GM19463 (cell line): ENCODE measurements at regions not wholly inside any gene's neighbourhood (a gene's known extent, or its start where the extent isn't known, plus 50 kb on each side); places are given as distances from the start of the nearest gene placed in this dataset.

ENCODE experiments used
- ATAC-seq: cut with Tn5 transposase; IDR thresholded peaks from one replicate; pipeline ENCODE4 v1.9.1; 2021; ENCODE audit warnings: mild to moderate bottlenecking, moderate library complexity; ENCODE audit not compliant: unreplicated experiment

DNA sequence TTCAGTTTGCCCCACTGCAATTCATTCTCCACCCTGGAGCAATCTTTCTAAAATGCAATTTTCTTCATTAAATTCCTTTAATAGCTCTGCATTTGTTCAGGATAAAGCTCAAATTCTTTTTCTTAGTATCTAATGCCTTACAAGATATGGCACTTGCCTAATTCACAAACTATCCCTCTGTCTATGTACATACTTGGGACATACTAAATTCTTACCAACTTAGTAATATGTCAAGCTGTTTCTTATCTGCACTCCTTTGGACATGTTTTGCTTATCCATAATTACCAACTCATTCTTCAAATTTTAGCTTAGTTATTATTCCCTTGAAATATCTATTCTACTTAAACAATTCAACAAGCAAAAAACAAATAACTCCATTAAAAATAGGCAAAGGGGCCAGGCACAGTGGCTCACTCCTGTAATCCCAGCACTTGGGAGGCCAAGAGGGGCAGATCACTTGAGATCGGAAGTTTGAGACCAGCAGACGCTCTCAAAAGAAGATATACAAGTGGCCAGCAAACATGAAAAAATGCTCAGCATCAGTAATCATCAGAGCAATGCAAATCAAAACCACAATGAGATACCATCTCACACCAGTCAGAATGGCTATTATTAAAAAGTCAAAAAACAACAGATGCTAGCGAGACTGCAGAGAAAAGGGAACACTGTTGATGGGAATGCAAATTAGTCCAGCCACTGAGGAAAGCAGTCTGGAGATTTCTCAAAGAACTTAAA lies 96.9 kb downstream of the FAM76B start:
- no peak for ATAC-seq

DNA sequence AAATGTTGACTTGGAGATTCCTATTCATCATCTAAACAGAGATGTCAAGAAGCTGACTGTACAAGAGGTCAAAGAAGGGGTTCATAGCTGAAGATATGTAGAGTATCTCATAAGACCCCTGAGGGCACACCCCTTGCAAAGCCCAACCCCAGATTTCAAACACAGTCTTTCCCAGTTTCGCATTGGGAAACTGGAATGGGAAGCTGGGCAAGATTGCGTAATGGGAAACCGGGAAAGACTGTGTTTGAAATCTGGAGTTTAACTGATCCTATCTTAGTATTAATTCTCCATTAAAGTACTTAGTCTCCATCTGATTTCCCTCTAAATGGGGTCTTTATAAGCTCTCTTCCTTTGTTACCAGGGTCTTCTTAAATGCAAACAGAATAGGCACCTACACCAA lies 99.5 kb downstream of the FAM76B start:
- no peak for ATAC-seq

DNA sequence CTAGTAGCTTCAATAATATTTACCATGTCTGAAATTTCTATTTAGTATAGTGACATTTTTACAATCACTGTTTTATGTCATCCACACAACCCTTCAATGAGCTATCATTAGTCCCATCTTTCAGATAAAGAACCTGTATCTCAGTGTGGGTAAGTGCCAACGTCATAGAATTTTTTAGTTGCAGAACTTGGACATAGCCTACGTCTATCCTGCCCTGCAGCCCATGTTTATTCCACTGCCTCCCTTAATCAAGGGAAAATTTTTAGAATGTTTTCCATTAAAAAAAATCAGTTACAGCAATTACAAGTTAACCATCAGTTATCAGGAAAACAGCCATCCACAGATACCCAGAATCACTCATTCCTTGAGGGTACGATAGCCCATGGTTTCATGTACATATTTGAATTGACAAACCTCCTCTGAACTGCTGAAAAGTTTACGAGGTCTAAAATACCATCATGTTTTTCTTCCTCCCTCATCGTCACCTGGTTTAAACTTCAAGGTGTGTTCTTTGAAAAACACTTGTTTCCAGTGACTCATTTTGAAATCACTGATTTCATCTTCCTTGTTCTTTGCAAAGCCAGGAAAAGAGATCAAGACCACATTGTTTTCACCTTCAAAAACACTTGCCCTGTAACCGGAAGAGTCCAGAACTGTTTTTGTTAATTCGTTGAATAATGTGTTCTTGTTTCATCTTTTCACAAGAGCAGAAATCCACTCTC lies 100.9 kb downstream of the FAM76B start:
- ATAC-seq, result no peak

DNA sequence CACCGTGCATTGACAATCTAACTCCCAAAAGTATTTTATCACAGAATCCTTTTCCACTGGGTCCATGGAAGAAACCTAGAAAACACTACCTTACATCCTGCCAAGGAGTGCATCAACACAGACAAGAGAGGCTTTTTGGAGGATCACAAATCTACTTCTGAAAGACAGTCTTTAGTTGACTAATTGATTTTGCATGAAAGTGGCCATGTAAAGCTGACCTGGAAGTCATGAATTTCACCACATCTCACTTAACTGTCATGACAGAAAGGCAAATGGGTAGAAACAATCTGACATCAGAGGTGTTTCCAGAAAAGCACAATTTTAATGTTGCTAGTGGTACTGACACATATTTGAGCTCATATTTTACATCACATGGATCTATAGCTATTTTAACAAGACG lies 101.6 kb downstream of the FAM76B start:
- no peak for ATAC-seq

DNA sequence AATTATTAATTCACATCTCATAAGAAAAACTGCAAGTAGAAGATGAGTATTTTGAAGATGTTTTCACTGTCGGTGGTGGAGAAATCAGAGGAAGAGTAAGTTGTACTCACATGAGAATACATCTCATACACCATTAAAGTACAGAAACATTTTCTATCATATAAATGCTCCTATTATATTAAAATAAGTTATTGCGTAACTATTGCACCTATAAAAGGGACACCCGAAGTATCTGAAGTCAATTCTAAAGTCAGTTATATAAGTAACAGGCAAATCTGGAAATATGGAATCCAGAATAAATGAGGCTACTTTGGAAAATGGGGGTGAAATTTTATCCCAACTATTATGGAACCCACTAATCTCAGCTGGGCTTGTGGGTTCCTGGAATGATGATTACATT lies 103.3 kb downstream of the FAM76B start:
- ATAC-seq, result no peak

DNA sequence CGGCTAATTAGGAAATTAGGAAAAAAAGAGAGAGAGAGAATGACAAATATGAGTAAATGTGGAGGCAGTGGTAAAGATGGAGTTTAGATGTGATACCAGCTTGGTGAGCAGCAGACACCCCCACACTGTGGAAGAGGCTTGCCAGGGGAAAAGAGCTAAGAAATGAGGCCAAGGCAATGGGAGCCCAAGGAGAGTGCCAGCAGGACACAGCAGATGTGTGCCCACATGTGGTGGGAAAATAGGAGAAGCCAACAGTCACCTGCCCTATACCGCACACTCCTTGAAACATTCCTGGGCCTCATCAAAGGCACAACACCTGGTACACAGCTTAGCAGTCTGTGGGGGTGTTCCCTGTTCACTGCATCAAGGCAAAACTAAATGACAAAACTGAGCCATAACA lies 104.9 kb downstream of the FAM76B start:
- ATAC-seq, result no peak

DNA sequence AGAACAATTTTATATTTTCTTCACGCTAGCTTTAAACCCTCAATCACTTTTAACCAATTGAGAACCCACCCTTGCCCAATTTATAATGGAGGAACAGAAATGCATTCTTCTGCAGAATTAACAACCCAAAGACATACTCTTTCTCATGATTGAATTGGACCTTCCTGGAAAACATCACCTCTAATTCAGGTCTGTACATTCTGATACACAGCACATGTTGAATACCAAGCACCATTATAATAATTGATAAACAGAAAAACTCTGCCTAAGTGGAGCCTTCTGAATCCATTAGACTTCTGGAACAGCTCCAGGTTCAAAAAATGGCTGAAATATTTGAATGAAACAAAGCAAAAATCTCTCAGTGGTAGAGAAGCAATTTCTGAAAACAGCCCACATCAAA lies 105.4 kb downstream of the FAM76B start:
- no peak for ATAC-seq

DNA sequence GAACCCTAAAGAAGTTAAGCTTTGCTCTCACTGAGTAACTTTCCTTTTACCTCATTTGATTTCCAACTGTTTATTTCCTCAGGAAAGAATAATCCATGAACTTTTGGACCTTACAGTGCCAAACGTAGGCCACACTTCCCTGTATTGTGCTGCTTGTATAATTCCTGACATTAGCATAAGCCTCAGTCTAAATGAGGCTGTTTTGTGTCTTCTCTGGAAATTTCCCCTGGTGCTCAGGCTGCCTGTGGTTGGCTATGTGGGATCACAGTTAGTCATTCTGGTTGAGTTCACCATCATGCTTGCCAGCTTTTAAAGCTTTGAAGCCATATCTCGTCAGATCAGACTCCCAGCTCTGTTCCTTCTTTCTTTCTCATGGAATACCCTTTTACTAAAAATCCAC lies 107.0 kb downstream of the FAM76B start:
- peak; percentile 64 for ATAC-seq

DNA sequence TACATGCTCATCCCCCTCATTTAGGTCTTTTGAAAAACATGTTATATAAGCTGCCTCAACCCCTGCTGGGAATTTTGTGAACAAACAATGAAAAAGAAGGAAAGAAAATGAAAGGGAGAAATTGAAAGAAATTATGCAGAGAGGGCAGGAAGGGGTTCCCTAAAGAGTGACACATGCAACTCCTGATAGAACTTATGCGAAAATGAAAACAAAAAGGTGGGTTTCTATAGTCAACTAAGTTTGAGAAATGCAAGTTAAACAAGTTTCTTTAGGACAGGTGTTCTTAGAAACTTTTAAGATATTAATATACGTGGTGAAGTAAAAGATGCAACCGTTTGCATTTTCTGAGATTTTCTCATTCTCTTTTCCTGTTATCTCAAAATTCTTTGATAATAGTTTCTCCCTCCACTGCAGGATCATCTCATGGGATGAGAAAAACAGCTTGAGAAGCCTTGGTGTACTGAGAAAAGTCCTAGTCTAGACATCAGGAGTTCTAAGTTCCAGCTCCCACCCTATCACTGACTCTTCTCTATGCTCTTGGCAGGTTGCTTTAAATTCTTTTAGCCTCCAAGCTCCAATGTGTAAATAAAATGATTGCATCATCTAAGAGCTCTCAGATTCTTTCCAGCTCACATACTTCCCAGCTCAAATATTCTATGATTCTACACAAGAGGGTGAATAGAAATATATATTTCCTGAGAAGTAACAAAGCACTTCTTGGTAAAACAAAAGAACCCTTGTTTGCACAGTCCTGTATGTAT lies 109.2 kb downstream of the FAM76B start:
- peak; percentile 81 for ATAC-seq

DNA sequence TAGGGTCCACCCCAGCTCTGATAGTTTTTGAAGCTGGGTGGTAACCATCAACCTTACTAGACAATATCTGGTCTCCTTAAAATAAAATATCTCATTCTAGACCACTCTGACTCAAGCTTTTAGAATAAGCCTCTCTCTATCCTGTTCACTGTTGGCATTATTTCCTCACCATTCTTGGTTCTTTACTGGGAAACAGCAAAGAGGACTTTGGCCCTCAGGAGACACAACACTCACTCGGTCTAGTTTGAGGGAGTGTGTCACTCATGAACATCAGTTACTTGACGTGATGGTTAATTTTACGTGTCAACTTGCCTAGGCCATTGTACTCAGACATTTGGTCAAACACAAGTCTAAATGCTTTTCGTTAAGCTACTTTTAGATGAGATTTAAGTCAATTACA lies 110.6 kb downstream of the FAM76B start:
- no peak for ATAC-seq

DNA sequence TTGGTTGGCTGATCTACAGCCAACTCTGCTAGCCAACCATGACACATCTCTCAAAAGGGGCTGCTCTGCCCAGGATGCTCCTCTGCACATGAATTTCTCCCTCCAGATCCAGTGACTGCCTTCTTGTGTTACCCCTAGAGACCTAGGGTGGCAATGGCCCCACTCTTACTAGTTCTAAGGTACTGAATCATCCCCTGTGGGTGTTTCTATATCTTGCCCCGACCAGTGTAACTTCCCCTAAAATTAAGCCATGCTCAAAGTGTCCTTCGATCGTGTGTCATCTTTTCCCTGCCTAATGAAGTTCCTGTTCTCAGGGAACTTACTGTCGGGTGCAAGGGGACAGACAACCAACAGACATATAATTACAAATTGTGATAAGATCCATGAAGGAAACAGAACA lies 113.3 kb downstream of the FAM76B start:
- no peak for ATAC-seq

DNA sequence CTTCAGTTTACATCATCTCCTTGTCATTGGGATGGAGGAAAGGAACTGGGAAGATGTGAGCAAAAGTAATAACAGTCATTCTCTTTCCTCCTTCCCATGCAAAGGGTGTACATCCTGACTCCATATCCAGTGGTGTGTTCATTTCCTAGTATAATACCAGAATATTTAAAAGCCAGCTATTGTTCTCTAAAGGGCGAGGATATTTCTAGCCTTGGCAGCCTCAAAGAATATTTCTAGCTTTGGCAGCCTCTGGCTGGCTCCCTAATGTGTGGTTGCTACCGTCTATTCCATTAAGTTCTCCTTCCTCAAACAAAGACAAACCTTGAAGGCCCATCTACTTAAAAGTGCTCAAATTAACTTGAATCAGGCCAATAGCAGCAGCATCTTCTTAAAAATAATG lies 114.0 kb downstream of the FAM76B start:
- ATAC-seq, result no peak

DNA sequence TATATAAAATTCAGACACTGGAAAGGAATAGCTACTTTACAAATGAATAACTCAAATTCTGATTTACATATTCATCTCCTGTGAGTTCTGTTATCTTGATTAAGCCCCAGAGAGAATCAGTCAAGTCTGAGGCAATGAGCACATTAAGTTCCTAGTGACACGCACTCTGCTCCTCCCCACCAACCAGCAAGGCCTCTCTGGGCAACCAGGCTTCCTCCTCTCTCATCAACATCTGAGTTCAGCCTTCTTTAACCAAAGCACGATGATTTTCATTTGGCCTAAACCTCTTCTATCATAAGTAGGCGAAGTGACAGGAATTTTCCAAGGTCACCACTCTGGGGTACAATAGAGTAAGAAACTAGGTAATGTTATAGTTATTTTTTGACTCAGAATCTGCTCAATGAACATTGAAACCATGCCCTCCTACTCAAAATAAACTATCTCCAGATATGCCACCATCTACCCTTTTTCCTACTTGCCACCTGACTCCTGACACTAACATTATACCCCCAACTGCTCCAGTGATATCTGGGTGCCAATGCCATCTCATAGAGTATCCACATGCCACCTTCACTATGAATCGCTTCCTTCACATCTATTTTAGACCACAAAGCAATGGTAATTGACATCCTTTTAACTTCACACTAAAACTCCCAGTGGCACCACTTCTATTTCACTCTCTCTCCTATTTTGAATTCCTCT lies 114.8 kb downstream of the FAM76B start:
- no peak for ATAC-seq

DNA sequence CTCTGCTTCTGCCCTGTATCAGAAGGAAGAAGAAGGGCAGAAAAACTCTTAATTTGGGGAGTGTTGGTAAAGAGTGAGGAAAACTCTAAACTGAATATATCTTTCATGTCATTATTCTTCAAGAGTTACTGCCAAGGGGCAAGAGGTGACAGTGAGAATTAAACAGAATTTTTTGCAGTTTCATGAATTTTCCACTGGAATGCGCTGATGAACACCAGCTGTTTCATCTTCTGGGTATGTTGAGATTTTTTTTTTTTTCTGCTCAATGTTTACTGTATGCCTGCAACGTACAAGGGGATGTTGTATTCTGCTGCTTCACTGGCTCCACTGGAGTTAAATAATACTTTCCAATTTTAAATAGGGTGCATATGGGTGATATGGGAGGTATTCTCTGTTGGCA lies 117.8 kb downstream of the FAM76B start:
- no peak for ATAC-seq

DNA sequence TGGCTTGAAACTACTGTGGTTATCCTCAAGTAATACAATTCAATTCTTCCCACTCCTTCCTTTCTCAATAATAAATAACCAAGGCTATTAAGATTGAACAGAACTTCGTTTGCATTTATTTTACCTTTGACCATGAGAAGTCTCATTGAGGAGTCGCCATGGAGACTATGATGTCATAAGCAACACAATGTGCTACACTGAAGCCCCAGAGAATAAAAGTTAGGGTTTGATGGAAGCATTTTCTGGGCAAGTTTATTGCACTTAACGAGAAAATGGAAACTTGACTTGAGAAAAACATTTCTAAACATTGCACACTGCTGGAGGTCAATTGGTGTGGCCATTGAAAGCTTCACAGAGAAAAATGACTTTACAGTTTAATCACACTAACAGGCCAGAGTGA lies 121.5 kb downstream of the FAM76B start:
- no peak for ATAC-seq

DNA sequence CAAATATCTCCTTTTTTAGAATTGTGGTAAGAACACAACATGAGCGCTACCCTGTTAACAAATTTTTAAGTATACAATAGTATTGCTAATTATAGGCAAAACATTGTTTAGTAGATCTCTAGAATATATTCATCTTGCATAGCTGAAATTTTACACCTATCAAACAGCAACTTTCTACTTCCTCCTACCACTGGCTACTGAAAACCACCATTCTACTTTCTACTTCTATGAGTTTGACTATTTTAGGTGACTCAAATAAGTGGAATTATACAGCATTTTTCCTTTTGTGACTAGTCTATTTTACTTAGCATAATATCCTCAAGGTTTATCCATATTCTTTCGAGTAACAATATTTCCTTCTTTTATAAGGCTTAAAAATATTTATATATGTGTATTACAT lies 128.4 kb downstream of the FAM76B start:
- ATAC-seq, result no peak

DNA sequence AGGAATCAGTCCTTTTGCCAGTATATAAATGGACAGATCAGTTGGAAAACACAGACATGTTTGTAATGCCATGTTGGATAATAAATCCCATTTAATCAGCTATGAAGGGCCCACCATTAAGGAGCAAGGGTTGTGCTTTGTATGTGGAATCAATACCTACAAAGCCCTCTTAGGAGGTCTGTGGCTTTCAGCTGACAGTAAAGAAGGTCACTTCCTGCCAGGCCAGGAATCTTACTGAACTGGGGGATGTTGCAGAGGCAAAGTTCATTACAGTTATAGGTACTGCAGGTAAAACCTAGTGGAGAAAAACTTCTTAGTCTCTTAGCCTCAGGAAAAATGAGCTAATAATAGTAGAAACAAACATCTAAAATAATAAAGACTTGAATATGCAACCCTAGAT lies 129.5 kb downstream of the FAM76B start:
- ATAC-seq, result no peak

DNA sequence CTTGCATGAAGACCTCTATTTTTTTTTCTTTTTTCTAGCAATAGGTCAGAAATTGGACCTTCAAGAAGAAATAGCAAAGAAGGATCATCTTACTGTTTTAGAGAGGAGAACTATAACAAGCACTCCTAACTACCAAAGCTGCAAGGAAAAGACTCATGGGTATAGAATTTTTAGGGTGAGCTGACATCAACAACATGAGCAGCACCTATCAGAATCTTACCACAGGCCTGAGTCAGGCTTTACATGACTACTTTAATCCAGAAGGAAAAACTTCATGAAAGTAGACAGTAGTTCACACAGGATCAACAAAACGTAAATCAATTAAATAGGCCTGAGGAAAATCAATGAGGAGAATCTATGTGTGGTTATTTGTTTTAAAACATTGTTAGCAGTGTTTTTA lies 130.5 kb downstream of the FAM76B start:
- no peak for ATAC-seq

DNA sequence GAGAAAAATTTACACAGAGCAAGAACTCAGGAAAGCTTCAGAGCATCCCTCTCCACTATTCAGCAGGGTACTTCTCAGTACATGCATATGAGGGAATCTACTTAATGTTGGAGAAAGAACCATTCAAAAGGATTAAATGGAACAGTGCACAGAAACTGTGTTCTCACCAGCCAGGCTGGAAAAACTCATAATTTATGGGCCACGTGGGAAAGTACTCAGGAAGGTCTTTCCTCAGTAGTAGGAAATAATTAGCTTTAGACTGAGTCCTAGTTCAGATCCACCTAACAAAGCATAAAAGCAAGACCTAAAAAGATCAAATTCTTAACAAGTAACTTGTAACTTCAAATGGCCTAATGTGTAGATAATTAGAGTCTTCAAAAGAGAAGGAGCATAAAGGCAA lies 134.0 kb downstream of the FAM76B start:
- no peak for ATAC-seq

DNA sequence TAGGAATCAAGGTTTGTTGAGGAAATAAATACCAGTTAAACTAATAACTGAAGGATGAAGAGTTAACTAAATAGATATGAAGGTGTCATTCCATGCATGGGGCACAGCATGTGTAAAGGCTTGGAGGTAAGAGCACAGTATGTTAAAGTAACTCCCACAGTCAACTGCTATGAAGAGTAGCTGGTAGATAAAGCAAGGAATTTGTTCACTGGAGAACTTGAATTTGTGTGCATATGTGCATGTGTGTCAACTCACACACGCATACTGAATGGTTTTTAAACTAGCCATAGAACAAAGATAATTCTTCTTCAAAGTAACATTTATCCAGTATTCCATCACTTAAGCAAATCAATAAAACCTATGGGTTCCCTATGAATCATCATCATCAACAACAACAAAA lies 135.9 kb downstream of the FAM76B start:
- no peak for ATAC-seq

DNA sequence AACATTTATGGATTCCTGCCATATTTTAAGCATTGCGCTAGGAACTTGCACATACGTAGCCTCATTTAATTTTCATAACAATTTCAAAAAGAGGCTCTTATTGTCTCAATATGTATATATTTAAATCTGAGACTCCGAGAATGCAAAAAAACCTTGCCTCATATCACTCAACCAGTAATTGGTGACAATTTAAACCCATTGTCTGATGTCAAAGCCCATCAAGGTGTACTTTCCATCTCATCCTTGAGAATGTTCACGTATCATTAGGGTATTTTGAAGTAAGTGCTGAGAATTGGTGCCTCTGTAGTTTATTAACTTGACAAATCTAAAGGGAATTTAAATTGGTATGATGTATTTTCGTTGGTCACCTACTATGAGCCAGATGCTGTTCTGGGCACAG lies 136.5 kb downstream of the FAM76B start:
- ATAC-seq, result no peak
